Mesendoderm (in vitro differentiated cells): ENCODE measurements at regions not wholly inside any gene's neighbourhood (a gene's known extent, or its start where the extent isn't known, plus 50 kb on each side); places are given as distances from the start of the nearest gene placed in this dataset.
A peak's percentile ranks its signal among the peaks of the same experiment; 100 is the strongest.
"Not testable (repeated sequence)": the region's sequence is repeated elsewhere in the genome, so short reads cannot be mapped to it uniquely, and the experiment has no call there.

Source experiments
- DNase-seq: peaks from one replicate; pipeline ENCODE4 v3.0.0; 2013
- H2AK5ac ChIP-seq: 2 replicates; pipeline ENCODE4 v1.6.1; 2013; ENCODE audit warnings: low read length, inconsistent platforms
- H2BK120ac ChIP-seq: 2 replicates; pipeline ENCODE4 v1.6.1; 2013; ENCODE audit warnings: low read depth, mild to moderate bottlenecking, low read length, moderate library complexity, mixed read lengths
- H2BK15ac ChIP-seq: replicated peaks from 2 replicates; pipeline ENCODE4 v1.6.1; 2013; ENCODE audit warnings: low read depth, mild to moderate bottlenecking, moderate library complexity
- H2BK5ac ChIP-seq: 2 replicates; pipeline ENCODE4 v1.6.1; 2013; ENCODE audit warnings: low read length, inconsistent platforms
- H3K18ac ChIP-seq: 2 replicates; pipeline ENCODE4 v1.6.1; 2013; ENCODE audit warnings: mild to moderate bottlenecking, low read length, mixed read lengths
- H3K23ac ChIP-seq: one replicate; pipeline ENCODE4 v1.6.1; 2013; ENCODE audit warnings: low read length
- H3K27ac ChIP-seq: 2 replicates; pipeline ENCODE4 v1.5.1; 2013; ENCODE audit warnings: low read depth, mild to moderate bottlenecking, inconsistent platforms, low read length, moderate library complexity
- H3K27me3 ChIP-seq: 2 replicates; pipeline ENCODE4 v1.6.1; 2013; ENCODE audit warnings: low read length, control low read depth, mild to moderate bottlenecking, inconsistent platforms; ENCODE audit not compliant: insufficient read depth, poor library complexity
- H3K36me3 ChIP-seq: 2 replicates; pipeline ENCODE4 v1.6.1; 2013; ENCODE audit warnings: low read length, inconsistent platforms; ENCODE audit not compliant: control insufficient read depth, insufficient read depth
- H3K4ac ChIP-seq: one replicate; pipeline ENCODE4 v1.6.1; 2013; ENCODE audit warnings: low read depth, mild to moderate bottlenecking, low read length, moderate library complexity
- H3K4me1 ChIP-seq: 2 replicates; pipeline ENCODE4 v1.6.1; 2013; ENCODE audit warnings: low read depth, low read length, inconsistent platforms; ENCODE audit not compliant: control insufficient read depth
- H3K4me2 ChIP-seq: 2 replicates; pipeline ENCODE4 v1.6.1; 2013; ENCODE audit warnings: low read length
- H3K4me3 ChIP-seq: 2 replicates; pipeline ENCODE4 v1.5.1; 2013; ENCODE audit warnings: mild to moderate bottlenecking, low read length
- H3K56ac ChIP-seq: one replicate; pipeline ENCODE4 v1.6.1; 2013; ENCODE audit warnings: low read length
- H3K79me1 ChIP-seq: 2 replicates; pipeline ENCODE4 v1.6.1; 2013; ENCODE audit warnings: low read length, inconsistent platforms
- H3K79me2 ChIP-seq: 2 replicates; pipeline ENCODE4 v1.6.1; 2013; ENCODE audit warnings: mild to moderate bottlenecking, low read length; ENCODE audit not compliant: control insufficient read depth, insufficient read depth
- H3K9ac ChIP-seq: 2 replicates; pipeline ENCODE4 v1.6.1; 2013; ENCODE audit warnings: low read length, inconsistent platforms
- H4K5ac ChIP-seq: one replicate; pipeline ENCODE4 v1.6.1; 2013; ENCODE audit warnings: low read length
- H4K8ac ChIP-seq: one replicate; pipeline ENCODE4 v1.6.1; 2013; ENCODE audit warnings: low read depth, mild to moderate bottlenecking, control low read depth, low read length, moderate library complexity
- WGBS: extraction: QIAGEN DNeasy Blood & Tissue Kit; methylation state at CpG from one replicate; pipeline ENCODE4 v1.1.7; 2013; ENCODE audit warnings: low lambda C conversion rate, missing lambda C conversion rate; ENCODE audit not compliant: insufficient coverage; ENCODE audit errors: extremely low coverage; 5-methylcytosine and 5-hydroxymethylcytosine counted together

- H2BK15ac ChIP-seq, result no peak overlapping the region
- H3K9ac ChIP-seq, result no peak overlapping the region
- WGBS, result no CpG with 5 or more reads among the region's 3 CpGs
- H2BK120ac ChIP-seq, result no peak overlapping the region
- no peaks in the 10 kb centered on the region for H3K79me2 ChIP-seq
- peak overlapping the region; percentile 78 for H3K18ac ChIP-seq
- no peaks in the 10 kb centered on the region for H3K27me3 ChIP-seq
- H4K8ac ChIP-seq, result no peak overlapping the region
- H3K4me1 ChIP-seq, result peaks cover 10% of the 10 kb centered on the region
- no peak overlapping the region for H2AK5ac ChIP-seq
- no peak overlapping the region for H3K23ac ChIP-seq
- DNase-seq, result no peak
- no peak overlapping the region for H3K4me3 ChIP-seq
- peak overlapping the region; percentile 62 for H3K56ac ChIP-seq
- H3K27ac ChIP-seq, result no peak overlapping the region
- H3K79me1 ChIP-seq, result no peaks in the 10 kb centered on the region
- H4K5ac ChIP-seq, result no peak overlapping the region
- H3K4ac ChIP-seq, result no peak overlapping the region
- no peaks in the 10 kb centered on the region for H3K36me3 ChIP-seq
- H3K4me2 ChIP-seq, result no peak overlapping the region
- no peak overlapping the region for H2BK5ac ChIP-seq
Observed at GRCh38 chr14:57052705-57053302, 215.9 kb downstream of the EXOC5 start.

- no peak overlapping the region for H2BK5ac ChIP-seq
- no peak overlapping the region for H3K56ac ChIP-seq
- H3K27ac ChIP-seq, result no peak overlapping the region
- no peak overlapping the region for H3K9ac ChIP-seq
- no CpG with 5 or more reads among the region's 7 CpGs for WGBS
- peaks cover 4% of the 10 kb centered on the region for H3K4me1 ChIP-seq
- no peak overlapping the region for H2BK15ac ChIP-seq
- H3K4ac ChIP-seq, result no peak overlapping the region
- no peak overlapping the region for H3K4me2 ChIP-seq
- no peaks in the 10 kb centered on the region for H3K27me3 ChIP-seq
- H3K79me2 ChIP-seq, result no peaks in the 10 kb centered on the region
- no peak overlapping the region for H2BK120ac ChIP-seq
- no peak overlapping the region for H2AK5ac ChIP-seq
- H3K36me3 ChIP-seq, result no peaks in the 10 kb centered on the region
- no peak overlapping the region for H3K18ac ChIP-seq
- H3K79me1 ChIP-seq, result no peaks in the 10 kb centered on the region
- no peak overlapping the region for H4K5ac ChIP-seq
- DNase-seq, result peak; percentile 36
- no peak overlapping the region for H3K23ac ChIP-seq
- no peak overlapping the region for H3K4me3 ChIP-seq
- H4K8ac ChIP-seq, result no peak overlapping the region
Observed at GRCh38 chr14:57051633-57052032, 217.1 kb downstream of the EXOC5 start.

- no peaks in the 10 kb centered on the region for H3K36me3 ChIP-seq
- H2BK5ac ChIP-seq, result peak overlapping the region; percentile 56
- no peak overlapping the region for H4K5ac ChIP-seq
- H3K9ac ChIP-seq, result no peak overlapping the region
- peak; percentile 64 for DNase-seq
- no peak overlapping the region for H2BK15ac ChIP-seq
- H3K4ac ChIP-seq, result no peak overlapping the region
- peaks cover 4% of the 10 kb centered on the region for H3K4me1 ChIP-seq
- H3K79me1 ChIP-seq, result no peaks in the 10 kb centered on the region
- H3K4me3 ChIP-seq, result no peak overlapping the region
- H3K18ac ChIP-seq, result no peak overlapping the region
- no peaks in the 10 kb centered on the region for H3K79me2 ChIP-seq
- H2BK120ac ChIP-seq, result no peak overlapping the region
- no CpG with 5 or more reads among the region's 1 CpG for WGBS
- peak overlapping the region; percentile 47 for H3K27ac ChIP-seq
- no peak overlapping the region for H3K23ac ChIP-seq
- H4K8ac ChIP-seq, result no peak overlapping the region
- no peaks in the 10 kb centered on the region for H3K27me3 ChIP-seq
- H3K4me2 ChIP-seq, result no peak overlapping the region
- peak overlapping the region; percentile 58 for H3K56ac ChIP-seq
- no peak overlapping the region for H2AK5ac ChIP-seq
Observed at GRCh38 chr14:57049848-57050247, 218.9 kb downstream of the EXOC5 start.

GRCh38 chr14:57046175-57046574 lies 222.5 kb downstream of the EXOC5 start:
- Histone ChIP-seq H4K5ac (no peak overlapping the region), H3K79me1 (no peaks in the 10 kb centered on the region), H2BK15ac (no peak overlapping the region), H3K9ac (no peak overlapping the region), H3K27ac (no peak overlapping the region), H3K4me3 (no peak overlapping the region), H3K4me1 (no peaks in the 10 kb centered on the region), H3K56ac (no peak overlapping the region), H3K4ac (no peak overlapping the region), H4K8ac (no peak overlapping the region), H2AK5ac (no peak overlapping the region), H3K79me2 (no peaks in the 10 kb centered on the region), H3K4me2 (no peak overlapping the region), H2BK5ac (no peak overlapping the region), H3K27me3 (no peaks in the 10 kb centered on the region), H3K23ac (no peak overlapping the region), H3K36me3 (no peaks in the 10 kb centered on the region), H2BK120ac (no peak overlapping the region), H3K18ac (no peak overlapping the region)
- WGBS, result no CpG with 5 or more reads among the region's 4 CpGs
- DNase-seq, result no peak

GRCh38 chr14:57044101-57044973 lies 224.4 kb downstream of the EXOC5 start:
- no CpG with 5 or more reads among the region's 5 CpGs for WGBS
- DNase-seq, result not testable (repeated sequence)

More at GRCh38 chr14:57044101-57044973, 224.4 kb downstream of the EXOC5 start:
- H3K79me1 ChIP-seq, H3K4ac ChIP-seq, H2BK15ac ChIP-seq, H2BK120ac ChIP-seq, H3K18ac ChIP-seq, H3K4me1 ChIP-seq, H3K4me3 ChIP-seq, H3K56ac ChIP-seq, H3K79me2 ChIP-seq, H2BK5ac ChIP-seq, H4K8ac ChIP-seq, H3K27ac ChIP-seq, H4K5ac ChIP-seq, H3K9ac ChIP-seq, H3K27me3 ChIP-seq, H3K36me3 ChIP-seq, H3K23ac ChIP-seq, H3K4me2 ChIP-seq, H2AK5ac ChIP-seq: not testable (repeated sequence)
